EL (cell line): ENCODE measurements at regions not wholly inside any gene's neighbourhood (a gene's known extent, or its start where the extent isn't known, plus 50 kb on each side); places are given as distances from the start of the nearest gene placed in this dataset.

ENCODE experiments used
- DNase-seq: peaks from one replicate; pipeline ENCODE4 v3.0.0-alpha.2; 2016

DNA sequence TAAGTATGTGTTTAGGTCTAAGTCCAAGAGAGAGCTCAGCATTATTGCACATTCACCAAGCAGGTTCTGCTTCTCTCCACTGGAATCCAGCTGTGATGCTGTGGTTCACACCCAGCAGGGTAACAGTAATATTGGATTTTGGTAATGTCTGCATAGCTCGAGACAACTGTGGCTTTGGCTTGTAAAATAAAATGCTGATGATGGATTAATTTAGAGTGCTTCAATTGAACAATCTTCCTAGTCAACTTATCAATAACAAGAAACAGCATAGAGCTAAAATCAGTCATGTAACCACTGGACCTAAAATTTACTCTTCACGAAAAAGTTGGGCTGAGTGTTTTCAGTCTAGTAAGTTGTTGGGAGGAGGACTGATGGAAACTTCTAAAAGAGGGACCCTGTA lies 709.2 kb downstream of the TYW1 start:
- no peak for DNase-seq

DNA sequence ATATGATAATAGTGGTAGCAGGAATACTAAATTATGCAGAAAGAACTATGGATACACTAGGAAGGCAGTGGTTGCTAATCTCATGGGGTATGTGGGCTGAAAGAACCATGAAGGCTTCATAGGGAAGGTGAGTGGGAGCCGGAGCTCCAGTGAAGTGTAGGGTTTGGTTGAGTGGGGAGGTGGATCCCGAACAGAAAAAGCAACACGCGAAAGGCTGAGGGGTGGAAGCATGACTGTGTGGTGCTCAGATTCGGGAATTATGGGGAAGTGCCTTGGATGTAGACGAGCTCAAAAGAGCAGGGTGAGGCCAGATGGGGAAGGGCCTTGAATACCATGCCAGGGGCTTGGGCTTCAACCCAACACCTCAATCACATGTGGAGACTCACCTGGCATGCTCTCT lies 715.1 kb downstream of the TYW1 start:
- no peak for DNase-seq

DNA sequence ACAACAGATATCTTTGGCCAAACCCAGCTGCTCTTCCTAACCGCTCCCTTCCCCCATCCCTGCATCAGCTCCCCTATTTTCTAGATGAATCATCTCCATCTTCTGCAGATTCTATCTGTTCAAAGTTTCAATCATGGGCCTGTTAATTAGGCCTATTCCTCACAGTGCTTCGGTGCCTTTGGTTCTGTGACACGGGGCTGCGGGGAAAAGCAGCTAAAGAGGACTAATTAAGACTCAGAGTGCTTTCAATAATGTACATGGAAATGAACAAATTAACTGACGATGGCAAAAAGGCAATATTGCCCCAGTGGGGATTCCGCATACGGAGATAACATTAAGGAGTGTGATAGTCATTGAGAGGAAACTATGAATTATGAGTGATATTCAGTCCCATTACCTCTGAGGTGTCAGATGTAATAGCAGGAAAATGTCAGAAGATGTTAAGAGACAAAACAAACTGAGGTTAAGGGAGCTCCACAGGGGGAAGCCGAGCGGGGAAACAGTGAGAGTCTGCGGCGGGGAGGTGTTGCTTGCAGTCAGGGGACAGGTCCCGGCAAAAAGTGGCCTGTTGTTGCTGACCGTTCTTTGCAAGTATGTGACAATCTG lies 716.9 kb downstream of the TYW1 start:
- DNase-seq: no peak

DNA sequence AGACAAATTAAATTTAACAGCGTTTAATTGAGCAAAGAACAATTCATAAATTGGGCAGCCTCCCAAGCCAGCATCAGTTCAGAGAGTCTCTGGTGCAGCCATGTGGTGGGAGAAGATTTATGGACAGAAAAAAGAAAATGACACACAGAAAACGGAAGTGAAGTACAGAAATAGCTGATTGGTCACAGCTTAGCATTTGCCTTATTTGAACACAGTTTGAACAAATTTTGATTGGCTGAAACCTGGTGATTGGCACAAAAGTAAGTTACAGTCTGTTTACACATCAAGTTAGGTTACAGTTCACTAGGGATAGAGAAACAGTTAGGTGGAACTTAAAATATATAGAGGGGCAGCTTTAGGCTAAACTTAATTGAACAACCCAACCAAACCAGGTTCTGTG lies 720.1 kb downstream of the TYW1 start:
- DNase-seq: no peak

DNA sequence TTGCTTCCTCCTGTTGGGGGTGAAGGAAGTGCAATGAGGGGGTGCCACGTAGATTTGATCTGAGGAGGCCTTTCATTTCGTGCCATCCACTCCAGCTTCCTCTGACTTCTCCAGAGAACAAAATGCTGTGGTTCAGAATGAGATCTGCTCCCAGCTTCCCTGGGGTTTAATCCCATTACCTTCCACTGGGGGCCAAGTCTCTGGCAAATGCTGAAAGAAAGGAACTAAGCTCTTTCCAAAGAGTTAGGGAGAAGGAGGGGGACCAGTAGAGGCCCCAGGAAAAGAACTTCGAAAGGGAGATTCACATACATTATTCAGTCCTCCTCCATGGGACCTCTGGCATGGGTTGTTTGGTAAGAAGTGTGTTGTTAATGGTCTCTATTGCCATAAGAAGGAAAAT lies 727.0 kb downstream of the TYW1 start:
- DNase-seq: no peak

DNA sequence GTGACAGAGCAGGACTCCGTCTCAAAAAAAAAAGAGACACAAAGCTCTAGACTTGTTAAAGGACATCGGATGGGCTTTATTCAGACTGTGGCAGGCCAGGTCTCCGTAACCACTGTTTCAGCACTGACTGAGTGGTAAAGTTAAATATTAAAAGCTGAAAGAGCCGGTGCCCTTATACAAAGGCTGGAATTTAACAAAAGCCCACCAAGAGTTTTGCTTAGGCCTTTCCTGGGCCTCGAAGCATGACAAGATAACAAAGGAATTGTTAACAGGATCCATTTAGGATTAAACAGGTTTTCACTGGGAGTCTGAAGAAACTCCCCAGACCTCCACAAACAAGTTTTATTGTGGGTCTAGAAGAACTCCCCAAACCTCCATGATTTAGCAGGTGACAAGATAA lies 727.8 kb downstream of the TYW1 start:
- no peak for DNase-seq

DNA sequence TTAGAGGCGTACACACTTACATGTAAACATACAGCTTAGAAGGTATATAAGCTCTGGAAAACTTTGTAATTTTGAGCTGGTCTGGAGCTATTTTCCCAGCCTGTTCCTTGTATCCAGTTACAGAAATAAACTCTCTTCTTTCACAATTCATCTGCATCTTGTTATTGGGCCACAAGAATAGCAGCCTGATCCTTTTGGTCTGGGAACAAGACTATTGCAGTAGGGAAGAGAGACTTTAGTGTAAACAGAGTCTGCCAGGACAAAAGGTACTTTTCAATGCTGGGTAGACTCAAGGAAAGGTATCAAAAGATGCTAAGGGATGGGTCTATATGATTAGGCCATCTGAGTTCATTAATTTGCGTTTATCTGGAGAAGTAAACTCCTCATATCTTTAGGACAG lies 728.3 kb downstream of the TYW1 start:
- DNase-seq: no peak

DNA sequence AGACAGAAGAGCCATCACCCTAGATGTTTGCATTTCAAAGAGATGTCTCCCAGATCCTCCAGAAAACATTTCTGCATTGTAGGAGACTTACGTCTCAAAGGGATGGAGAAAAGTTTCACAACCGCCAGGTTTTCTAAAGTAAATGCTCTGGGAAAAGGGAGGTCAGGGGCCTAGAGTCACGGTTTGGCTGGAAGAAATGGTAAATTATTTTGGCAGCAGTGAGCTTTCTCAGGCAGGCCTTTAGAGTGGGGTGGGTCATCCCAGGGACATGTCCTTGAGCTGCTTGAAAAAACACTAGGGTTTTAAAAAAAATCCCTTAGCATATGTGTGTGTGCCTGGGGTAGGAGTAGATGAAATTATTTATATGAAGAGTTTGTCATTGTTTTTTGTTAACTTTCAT lies 728.8 kb downstream of the TYW1 start:
- DNase-seq: no peak

DNA sequence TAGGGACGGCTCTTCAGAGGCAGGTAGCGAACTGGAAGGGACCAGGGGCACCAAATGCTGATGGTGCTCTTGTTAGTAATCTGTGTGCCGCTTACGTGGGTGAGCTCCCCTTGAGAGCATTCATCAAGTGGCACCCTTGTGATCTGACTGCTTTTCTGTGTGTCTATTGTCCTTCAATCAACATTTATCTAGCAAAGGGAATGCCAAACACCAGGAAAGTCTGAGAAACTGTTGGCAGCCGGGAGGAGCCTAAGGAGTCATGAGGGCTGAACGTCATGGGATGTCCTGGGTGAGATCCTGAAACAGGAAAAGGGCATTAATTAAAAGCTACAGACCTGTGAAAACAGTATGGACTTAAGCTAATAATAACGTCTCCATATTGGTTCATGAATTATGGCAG lies 733.1 kb downstream of the TYW1 start:
- DNase-seq: no peak

DNA sequence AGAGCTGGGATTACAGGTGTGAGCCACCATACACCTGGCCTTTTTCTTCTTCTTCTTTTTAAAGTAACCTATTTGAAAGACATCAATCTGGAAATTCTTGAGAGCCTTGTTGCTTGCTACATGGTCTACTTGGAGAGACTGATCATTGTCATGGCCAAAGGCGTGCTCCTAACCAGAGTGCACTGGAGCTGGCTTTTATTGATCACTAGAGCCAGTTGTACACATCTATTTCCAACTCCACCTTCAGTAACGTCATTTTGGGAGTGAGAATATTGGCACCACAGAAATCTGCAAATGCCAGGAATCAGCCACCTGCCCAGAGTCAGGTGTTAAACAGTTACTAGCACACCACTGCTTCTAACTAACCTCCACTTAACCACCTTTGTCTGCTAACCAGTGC lies 735.1 kb downstream of the TYW1 start:
- DNase-seq: no peak

DNA sequence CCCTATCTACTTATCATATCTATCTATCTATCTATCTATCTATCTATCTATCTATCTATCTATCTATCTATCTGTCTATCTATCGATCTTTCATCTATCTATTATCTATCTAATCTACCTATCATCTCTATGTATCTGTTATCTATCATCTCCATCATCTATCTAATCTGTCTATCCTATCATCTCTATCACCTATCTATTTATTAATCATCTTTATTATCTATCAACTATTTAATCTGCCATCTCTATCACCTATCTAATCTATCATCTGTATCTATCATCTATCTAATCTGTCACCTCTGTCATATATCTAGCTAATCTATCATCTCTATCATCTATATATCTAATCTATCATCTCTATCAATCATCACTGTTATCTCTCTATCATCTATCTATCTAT lies 736.3 kb downstream of the TYW1 start:
- DNase-seq: no peak

DNA sequence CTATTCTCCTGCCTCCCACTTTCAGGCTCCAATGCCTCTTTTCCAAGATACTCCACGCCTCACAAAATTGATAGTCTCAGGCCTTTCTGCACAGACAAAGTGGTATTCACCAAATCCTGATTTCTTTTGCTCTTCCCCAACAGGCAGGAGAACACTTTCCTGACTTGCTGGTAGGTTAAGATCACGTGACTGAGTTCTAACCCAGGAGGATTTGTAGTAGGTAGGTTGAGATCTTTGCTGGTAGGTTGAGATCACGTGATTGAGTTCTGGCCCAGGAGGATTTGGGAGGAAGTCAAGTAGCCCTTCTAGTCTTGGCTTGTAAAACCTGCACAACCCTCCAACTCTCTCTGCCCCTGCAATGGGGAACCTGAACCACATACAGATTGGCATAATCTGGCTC lies 741.5 kb downstream of the TYW1 start:
- DNase-seq: no peak

DNA sequence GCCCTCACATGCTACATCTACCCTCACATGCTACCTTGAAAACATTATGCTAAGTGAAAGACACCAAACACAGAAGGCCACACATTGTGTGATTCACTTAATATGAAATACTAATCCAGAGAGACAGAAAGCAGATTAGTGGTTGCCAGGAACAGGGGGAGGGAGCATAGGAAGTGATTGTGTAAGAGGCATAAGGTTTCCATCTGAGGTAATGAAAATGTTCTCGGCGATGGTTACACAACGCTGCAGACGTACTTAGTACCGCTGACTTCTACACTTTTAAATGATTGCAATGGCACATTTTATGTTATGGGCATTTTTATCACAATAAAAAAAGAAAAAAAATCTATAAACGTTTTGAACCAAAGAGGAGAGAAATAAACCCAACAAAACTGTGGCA lies 742.3 kb downstream of the TYW1 start:
- no peak for DNase-seq

DNA sequence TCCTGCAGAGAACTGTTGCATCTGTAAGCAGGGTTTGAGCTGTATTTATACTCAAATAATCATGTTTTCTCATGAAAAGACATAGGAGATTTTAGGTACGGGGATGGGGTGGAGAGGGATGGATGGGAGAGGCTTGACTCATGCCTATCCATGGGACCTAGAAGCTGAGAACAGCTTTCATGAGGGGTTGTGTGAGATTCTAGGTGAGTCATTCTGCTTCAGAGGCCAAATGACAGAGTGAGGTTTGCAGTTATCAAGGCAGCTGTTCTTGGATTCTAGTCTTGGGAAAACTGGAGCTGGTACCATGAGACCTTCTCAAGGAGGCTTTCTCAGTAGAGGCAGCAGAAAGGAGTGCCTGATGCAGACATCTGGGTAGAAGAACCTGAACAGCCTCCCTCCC lies 746.9 kb downstream of the TYW1 start:
- no peak for DNase-seq

DNA sequence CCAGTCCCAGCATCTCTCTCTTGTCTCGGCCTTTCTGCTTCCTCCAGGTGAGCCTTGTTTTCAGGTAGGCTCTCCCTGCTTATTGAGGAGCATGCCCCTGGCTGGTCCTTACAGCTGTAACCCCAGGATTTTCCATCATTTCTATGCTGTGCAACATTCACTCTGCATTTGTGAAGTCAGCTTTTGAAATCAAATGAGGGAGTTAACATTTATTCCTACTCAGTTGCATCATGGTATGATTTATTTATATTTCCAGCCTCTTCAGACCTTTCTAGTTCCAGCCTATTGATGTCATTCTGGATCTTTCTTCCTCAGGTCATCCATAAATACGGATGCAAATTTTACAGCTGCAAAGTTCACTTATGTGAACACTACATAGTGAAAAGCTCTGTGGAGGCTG lies 755.6 kb downstream of the TYW1 start:
- no peak for DNase-seq

DNA sequence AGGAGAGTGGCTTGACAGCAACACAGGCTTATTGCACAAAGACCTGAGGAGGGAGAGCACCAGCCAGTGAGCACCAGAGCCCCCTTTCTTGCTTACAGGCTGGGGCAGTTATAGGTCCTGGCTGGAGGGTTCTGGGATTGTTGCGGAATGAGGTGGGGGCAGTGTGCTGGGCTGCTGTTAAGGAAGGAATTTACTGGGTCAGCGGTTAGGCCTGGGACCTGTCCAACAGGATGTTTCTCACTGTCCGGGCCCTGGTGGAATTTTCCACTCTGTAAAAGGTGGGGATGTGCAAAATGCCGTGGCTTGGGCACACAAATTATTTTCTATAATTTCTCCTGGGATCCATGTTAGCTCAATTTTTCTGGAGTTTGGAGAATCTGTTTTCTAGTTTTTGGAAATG lies 757.3 kb downstream of the TYW1 start:
- no peak for DNase-seq

DNA sequence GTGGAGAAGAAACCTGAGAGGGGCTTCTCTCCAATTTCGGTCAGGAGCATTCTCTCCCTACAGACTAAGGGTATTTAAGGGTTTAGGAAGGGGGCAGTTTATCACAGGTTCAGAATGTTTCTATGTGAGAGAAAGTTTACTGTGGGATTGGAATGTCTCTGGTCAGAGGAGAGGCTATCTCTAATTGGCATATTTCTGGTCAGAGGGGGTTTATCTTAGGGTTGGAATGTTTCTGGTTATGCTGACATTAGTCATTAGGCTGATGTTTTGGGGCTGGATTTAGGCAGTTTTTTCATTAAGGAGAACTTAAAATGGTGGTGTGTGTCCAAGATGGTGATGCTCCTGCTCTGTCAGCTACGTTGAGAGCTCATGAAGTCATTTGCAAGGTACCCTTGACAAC lies 758.0 kb downstream of the TYW1 start:
- no peak for DNase-seq

DNA sequence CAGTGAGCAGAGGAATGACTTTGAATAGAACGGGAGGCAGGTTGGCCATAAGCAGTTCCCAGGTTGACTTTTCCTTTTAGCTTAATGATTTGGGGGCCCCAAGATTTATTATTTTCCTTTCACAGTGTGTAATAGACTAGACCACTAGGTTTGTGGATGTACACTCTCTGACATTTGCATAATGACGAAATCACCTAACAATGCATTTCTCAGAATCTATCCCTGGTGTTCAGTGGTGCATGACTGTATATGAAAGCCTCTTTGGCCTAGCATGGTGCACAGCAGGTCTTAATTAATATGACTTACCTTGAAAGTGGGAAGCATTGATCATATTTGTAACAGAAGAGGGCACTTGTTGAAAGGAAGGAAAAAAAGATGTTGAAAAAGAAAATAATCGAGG lies 761.9 kb downstream of the TYW1 start:
- no peak for DNase-seq

DNA sequence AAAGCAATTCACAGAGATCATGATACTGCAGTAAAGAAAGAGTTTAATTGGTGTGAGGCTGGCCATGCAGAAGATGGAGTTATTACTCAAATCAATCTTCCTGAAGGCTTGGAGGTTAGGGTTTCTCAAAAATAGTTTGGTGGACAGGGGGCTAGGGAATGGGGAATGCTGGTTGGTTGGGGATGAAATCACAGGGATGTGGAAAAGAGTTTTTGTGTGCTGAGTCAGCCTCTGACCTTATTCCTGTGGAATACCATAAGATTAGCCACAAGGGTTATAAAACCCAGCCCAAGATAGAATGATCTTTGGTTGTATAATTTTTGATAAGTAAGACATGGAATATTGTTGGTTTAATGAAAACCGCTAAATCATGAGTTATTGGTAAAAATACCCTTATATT lies 764.3 kb downstream of the TYW1 start:
- no peak for DNase-seq

DNA sequence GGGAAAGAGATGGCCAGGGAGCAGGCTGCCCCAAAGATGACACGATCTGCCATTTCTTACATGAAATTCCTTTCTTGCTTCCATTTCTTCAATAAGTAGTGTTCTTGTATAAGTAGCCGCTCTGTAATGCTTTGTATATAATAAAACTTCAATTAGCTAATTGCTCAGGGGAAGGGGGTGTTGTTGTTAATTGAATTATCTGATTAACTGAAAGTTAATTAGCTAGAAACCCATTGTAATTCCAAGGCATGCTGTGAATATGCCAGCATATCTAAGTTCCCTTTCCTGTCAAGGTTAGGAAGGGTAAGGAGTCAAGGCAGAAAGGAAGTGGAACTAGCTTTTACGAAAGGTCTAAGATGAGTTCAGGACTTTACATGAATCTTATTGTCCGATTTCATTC lies 765.9 kb downstream of the TYW1 start:
- no peak for DNase-seq

DNA sequence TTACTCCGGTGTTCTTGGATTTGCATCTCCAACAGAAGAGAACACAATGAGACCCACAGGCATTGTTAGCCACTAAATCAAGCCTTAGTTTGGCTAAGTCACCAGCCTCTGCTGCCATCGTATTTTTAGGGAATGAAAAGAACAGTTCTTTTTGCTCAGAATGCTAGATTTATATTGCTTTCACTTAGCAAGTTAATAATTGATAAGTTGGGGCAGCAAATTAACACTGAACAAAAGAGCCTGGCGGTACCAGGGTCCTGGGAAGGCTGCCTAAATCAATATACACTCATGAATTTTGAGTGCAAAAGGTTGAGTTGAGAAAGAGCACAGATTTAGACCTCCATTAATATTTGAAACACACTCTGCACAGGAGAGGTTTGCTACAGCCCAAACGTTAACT lies 767.7 kb downstream of the TYW1 start:
- DNase-seq: no peak

DNA sequence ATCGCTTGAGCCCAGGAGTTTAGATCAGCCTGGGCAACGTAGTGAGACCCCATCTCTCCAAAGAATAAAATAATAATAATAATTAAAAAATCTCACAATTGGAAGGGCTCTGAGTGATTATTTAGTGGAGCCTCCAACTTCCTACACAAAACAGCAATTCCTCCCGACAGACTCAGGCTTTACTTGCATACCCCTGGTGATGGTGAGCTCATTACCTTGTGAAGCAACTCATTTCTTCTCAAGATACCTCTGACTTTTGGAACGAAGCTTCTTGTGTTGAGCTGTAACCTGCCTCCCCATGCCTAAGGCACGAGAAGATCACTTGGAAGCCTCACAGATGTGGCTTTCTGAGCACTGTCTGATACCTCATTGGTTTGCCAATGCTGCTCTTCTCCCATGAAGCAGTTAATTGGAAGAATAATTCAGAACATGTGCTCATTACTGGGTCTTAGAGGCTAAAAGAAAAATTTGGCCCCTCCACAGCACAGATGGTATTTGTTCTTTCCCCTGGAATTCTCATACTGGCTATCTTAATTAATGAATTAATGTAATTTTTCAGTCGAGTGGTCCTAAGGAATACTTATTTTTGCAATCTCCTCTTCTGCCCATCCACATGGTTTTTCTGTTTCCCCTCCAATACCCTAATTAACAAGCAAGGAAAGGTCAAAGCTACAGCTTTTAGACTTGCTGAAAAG lies 769.0 kb downstream of the TYW1 start:
- DNase-seq: no peak

DNA sequence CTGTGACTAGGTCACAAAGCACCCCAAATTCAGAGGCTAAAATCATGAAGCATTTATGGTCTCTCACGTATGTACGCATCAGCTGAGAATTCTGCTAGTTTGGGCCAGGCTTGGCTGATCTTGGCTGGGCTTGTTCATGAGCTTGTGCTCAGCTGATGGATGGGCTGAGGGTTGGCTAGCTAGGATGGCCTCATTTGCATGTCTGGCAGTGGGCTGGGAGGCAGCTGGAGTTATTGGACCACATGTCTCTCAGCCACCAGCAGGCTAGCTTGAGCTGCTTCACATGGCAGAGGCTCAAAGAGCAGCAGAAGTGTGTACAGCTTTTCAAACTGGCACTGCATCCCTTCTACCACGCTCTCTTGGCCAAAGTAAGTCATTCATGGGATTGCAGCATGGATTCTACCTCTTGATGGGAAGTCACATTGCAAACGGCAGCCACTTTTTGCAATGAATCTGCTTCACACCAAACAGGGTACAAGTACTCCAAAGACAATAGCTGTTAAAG lies 770.3 kb downstream of the TYW1 start:
- no peak for DNase-seq

DNA sequence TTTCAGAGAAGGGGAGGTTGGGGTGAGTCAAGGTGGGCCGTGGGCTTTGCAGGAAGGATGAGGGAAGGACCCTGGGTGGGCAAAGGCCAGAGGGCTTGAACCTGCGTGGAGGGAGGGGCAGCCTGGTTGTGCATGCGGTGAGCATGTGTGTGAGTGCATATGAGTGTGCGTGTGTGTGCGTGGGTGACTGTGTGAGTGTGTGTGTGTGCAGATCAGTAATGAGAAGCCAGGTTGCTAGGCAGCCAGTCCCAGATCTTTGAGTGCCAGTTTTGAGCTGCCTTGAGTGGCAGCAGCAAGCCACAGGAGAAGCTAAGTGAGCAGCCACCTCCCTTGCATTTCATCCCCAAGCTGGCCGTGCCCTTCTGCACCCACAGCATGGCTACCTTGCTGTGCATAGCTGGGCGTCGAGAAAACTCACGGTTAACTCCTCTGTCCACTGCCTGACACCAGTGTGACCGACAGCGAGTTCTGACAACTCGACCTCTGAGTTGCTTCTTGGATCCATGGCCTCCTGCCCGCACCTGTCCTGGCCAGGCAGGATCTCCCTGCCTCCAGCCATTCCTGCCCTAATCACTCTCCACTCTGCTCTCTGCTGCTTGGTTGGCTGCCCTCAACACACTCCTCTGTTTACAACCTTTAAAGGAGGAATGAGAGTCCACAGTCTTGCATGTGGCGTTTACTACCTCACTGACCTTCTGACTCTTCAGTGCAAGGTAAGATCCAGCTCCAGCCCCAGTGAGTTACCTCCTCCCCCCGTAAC lies 775.4 kb downstream of the TYW1 start:
- no peak for DNase-seq
